ELF-1 (cell line): ENCODE measurements at regions not wholly inside any gene's neighbourhood (a gene's known extent, or its start where the extent isn't known, plus 50 kb on each side); places are given as distances from the start of the nearest gene placed in this dataset.

Experiments used
- DNase-seq: peaks from one replicate; pipeline ENCODE4 v3.0.0-alpha.2; 2016; ENCODE audit warnings: low read depth, low spot score

- DNase-seq, result no peak
Observed at GRCh38 chr10:24009736-24010135, 199.2 kb upstream of the KIAA1217 start.

GRCh38 chr10:24010436-24010970, 198.4 kb upstream of the KIAA1217 start:
- no peak for DNase-seq

- peak; percentile 30 for DNase-seq
Observed at GRCh38 chr10:24012249-24012803, 196.6 kb upstream of the KIAA1217 start.

DNA sequence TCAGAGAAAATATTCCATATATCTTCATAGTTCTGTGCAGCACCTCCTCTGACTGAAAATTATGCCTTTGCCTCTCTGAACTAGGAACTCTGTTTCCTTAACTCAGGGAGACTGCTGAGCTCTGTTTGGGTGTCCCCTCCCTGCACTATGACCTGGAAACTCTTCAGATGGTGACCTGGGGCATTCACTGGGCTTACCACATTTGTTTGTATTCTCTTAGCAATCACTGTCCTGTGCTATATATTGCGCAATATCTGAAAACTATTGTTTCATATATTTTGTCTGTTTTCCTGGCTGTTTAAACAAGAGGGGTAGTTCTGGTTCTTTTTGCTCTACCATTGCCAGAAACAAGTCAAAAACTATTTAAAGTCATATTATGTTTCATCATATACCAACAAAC, 181.8 kb upstream of the KIAA1217 start:
- DNase-seq, result no peak

DNA sequence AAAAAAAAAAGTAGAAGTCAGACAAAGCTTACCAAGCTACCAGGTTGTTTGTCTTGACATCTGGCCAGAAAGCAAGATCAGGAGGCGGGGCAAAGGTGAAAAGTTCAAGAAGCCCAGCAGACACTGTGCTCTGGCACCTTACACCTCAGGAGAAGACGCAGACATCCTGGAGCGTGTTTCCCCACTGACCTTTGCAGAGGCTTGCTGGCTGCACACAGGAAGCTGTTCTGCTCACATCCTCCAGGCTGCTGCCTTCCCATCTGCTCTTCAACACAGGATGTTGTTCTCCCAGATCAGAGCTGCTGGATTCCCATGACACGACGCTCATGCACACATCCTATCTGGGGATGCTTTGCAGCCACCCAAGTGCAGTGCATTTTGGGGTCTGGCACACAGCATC, 174.4 kb upstream of the KIAA1217 start:
- DNase-seq, result peak; percentile 11

DNA sequence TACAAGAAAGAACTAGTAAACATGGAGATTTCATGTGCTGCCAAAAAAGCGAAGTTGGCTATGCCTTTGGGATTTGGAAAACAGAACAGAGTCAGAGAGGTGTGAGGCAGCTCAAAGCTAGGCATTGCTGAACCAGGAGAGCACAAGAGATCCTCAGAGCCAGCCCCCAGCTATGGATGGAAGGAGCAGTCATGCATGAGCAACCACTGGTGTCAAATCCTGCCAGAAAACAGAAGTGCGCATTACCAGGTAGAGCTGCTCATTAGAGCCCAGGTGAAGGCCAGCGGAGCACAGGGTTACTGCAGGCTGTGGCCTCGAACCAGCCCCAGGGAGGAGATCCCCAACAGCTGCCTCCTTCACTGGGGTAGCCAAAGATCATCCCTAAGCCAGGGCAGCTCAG, 173.2 kb upstream of the KIAA1217 start:
- no peak for DNase-seq

GRCh38 chr10:24039315-24039714, 169.6 kb upstream of the KIAA1217 start:
- DNase-seq, result no peak

- no peak for DNase-seq
Observed at GRCh38 chr10:24039897-24040296, 169.0 kb upstream of the KIAA1217 start.

GRCh38 chr10:24041034-24041433, 167.9 kb upstream of the KIAA1217 start:
- DNase-seq, result no peak

- no peak for DNase-seq
Observed at GRCh38 chr10:24041834-24042233, 167.1 kb upstream of the KIAA1217 start.

GRCh38 chr10:24042884-24043283, 166.1 kb upstream of the KIAA1217 start:
- DNase-seq, result no peak

DNA sequence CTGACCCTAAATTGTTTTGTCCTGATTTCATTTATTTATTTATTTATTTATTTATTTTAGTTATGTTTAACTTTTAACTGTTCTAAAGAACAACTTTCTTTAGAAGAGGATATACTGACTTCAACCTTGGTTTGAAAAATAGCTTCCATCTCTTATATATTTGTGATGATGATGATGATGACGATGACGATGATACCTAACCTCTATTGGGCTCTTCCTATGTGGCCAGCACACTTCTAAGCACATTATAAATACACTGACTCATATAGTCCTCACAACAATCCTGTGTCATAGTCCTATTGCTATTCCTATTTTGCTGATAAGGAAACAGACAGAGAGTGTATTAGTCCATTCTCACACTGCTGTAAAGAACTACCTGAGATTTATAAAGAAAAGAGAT, 162.9 kb upstream of the KIAA1217 start:
- no peak for DNase-seq

- DNase-seq, result no peak
Observed at GRCh38 chr10:24047176-24047575, 161.8 kb upstream of the KIAA1217 start.

- DNase-seq, result no peak
Observed at GRCh38 chr10:24054421-24054820, 154.5 kb upstream of the KIAA1217 start.

DNA sequence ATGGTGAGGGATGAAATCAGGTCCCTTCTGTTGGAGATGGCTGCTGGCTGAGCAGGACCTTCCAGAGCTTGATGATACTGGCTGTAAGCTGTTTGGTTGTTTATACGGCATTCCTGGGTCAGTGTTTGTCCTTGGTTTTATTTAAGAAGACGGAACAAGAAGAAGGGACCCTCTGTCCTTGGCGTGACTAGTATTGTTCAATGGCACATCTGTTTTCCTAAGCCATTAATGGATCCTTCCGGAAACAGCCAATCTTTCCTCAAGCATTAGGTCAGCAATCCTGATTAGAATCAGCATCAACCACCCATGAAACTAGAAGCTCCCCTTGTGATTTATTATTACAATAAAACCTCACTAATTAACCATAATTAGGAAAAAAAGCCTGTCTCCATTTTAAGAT, 128.7 kb upstream of the KIAA1217 start:
- DNase-seq, result no peak

GRCh38 chr10:24086296-24087086, 122.4 kb upstream of the KIAA1217 start:
- no peak for DNase-seq

- DNase-seq, result no peak
Observed at GRCh38 chr10:24091256-24091655, 117.7 kb upstream of the KIAA1217 start.

DNA sequence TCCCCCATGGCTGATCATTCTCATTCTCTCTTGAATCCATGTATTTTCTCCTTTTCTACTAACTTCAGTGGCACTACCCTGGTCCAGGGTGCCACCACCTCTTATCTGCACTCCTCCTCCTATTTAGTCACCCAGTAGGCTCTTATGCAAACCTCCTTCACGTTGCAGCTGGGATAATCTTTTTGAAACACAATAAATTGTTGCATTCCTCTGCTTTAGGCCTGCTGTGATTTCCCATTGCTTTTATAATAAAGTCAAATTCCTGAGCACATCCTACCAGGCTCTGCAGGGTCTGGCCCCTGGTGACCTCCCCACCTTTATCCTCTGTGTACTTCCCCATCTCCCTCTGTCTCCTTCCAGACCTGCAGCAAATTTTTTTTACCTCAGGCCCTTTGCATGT, 112.7 kb upstream of the KIAA1217 start:
- no peak for DNase-seq

DNA sequence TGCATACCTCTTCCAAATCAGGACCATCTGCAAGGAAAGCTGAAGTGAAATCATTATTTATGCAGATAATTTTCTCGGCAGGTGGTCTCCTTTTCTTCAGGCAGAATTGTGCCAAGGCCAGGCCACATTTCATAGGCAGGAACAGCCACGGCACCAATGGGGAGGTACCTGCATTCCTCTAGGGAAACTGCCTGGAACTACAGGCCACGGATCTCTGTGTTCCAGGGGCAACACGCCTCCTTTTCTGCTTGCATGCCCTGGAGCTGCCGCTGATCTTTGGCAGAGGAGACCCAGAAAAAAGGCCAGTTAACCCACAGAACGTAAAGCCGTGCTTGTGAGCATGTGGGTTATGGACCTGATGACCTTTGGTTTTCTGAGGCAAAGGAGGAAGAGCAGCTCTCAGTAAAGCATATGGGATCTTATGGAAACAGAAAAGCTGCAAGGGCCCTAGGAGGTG, 111.2 kb upstream of the KIAA1217 start:
- DNase-seq, result peak; percentile 53

- DNase-seq, result no peak
Observed at GRCh38 chr10:24104895-24105294, 104.0 kb upstream of the KIAA1217 start.

GRCh38 chr10:24113901-24114300, 95.0 kb upstream of the KIAA1217 start:
- no peak for DNase-seq

GRCh38 chr10:24114556-24114955, 94.4 kb upstream of the KIAA1217 start:
- DNase-seq, result no peak

DNA sequence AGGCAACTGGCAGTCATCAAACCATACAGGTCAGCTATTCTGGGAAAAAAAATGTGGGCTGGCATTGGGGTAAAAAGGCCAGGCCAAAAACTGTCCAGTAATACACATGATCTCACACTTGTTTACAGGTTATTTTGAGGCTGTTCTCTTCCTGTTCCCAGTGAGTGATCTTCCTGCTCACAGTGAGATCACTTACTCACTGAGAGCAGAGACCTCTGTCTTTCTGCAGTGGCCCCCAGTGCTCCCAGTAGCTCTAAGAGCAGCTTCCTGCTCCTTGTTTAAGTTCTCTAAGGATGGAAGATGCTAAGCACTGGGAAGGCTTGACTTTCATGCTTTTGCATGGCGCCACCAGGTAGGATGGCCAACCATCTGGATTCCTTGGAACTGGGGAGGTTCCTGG, 93.5 kb upstream of the KIAA1217 start:
- no peak for DNase-seq
